Heart right ventricle (tissue), 16 donors: ENCODE measurements at regions not wholly inside any gene's neighbourhood (a gene's known extent, or its start where the extent isn't known, plus 50 kb on each side); places are given as distances from the start of the nearest gene placed in this dataset.

Source experiments
- ATAC-seq, 8 donors: fragments of 200-7000 bp; cut with Tn5 transposase; one replicate each; pipeline ENCODE4 v1.9.1; 2020; ENCODE audit warnings: mild to moderate bottlenecking in 8 of 8, moderate library complexity in 8 of 8, moderate number of reproducible peaks in 1 of 8
- DNase-seq, 2 donors: peaks; one replicate each; pipeline ENCODE4 v3.0.0-alpha.2; 2020
- H3K27ac ChIP-seq, 10 donors: fragments of 200-600 bp; sonication (generic) in 2 of 10; one replicate each; pipeline versions ENCODE4 v1.5.0 to v1.8.0; 2020 to 2022; ENCODE audit warnings: mild to moderate bottlenecking in 3 of 10
- H3K27me3 ChIP-seq, 7 donors: fragments of 200-600 bp; one replicate each; pipeline ENCODE4 v1.8.0; 2021 to 2022; ENCODE audit warnings: mild to moderate bottlenecking in 2 of 7
- H3K36me3 ChIP-seq, 9 donors: fragments of 200-600 bp; sonication (generic) in 1 of 9; one replicate each; pipeline versions ENCODE4 v1.5.0 to v1.8.0; 2020 to 2022; ENCODE audit warnings: mild to moderate bottlenecking in 2 of 9
- H3K4me1 ChIP-seq, 9 donors: fragments of 200-600 bp; sonication (generic) in 1 of 9; one replicate each; pipeline versions ENCODE4 v1.5.0 to v1.8.0; 2020 to 2022; ENCODE audit warnings: mild to moderate bottlenecking in 4 of 9
- H3K4me3 ChIP-seq, 10 donors: fragments of 200-600 bp; sonication (generic) in 2 of 10; one replicate each; pipeline versions ENCODE4 v1.5.0 to v1.8.0; 2020 to 2022; ENCODE audit warnings: mild to moderate bottlenecking in 7 of 10, moderate library complexity in 2 of 10
- H3K9me3 ChIP-seq, 11 donors: fragments of 200-600 bp in 10 of 11; sonication (generic) in 2 of 11; one replicate each; pipeline versions ENCODE4 v1.5.0 to v1.8.0; 2013 to 2022; ENCODE audit warnings: mild to moderate bottlenecking in 2 of 11, control low read depth in 1 of 11, moderate library complexity in 1 of 11
- CTCF ChIP-seq, 9 donors: fragments of 200-600 bp; sonication (generic) in 2 of 9; IDR thresholded peaks; one replicate each; pipeline versions ENCODE4 v1.5.0 to v1.8.0; 2021 to 2022; ENCODE audit warnings: antibody characterized with exemption in 9 of 9, mild to moderate bottlenecking in 5 of 9, moderate library complexity in 1 of 9
- WGBS, 2 donors: extraction: QIAGEN DNeasy Blood & Tissue Kit; methylation state at CpG; one replicate each; pipeline ENCODE4 v1.1.7; 2013; ENCODE audit warnings: inconsistent platforms in 1 of 2; 5-methylcytosine and 5-hydroxymethylcytosine counted together
- intact Hi-C, 10 donors: fragments of 100-400 bp; cut with DNase I; formaldehyde crosslinking; loops; one replicate each; pipeline versions ENCODE4 v1.11.1 to v1.14.2; 2022
- donor health status: Arrhythmogenic right ventricular cardiomyopathy.
- donor health status: ischemic (EF 13 %, LVEDD 7.1; RV severe dilation, severe dysfunction).
- donor health status: healthy with polysubstance abuse.
- donor health status: DM: no; HTN: yes; CAD: no.
- donor health status: DM: no; HTN: no; CAD: no.
- donor health status: ischemic (EF 25% LVEDD 6.9; RV normal size, moderate dysfunction).
- donor health status: ischemic (EF 25% LVEDD 5.7; RV mildly dilated, moderate dysfunction).
- donor health status: healthy.
- donor health status: DM: yes; HTN: yes; CAD: no.
- donor health status: Ischemic cardiomyopathy.
- donor health status: ischemic (EF 35%, LVEDD 5.7; RV mildly dilated, moderate dysfunction).
- donor health status: nonischemic (EF 11% LVEDD 7.7; RV severe dilation, severe dysfunction).
- donor health status: DM: yes; HTN: yes; CAD: no.
- donor health status: PGD.
- donor health status: ischemic (EF 29% LVEDD 5.4; RV normal size, mild dysfunction).
- donor health status: nonischemic (EF 23%, LVEDD 6.1; RV moderate dilation, normal function).

DNA sequence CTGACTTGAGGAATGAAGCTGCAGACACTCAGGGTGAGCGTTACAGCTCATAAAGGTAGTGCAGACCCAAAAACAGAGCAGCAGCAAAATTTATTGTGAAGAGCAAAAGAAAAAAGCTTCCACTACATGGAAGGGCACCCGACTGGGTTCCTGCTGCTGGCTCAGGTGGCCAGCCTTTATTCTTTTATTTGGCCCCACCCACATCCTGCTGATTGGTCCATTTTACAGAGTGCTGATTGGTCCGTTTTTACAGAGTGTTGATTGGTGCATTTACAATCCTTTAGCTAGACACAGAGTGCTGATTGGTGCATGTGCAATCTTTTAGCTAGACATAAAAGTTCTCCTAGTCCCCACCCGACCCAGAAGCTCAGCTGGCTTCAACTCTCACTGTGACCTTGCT is 95.3 kb upstream of the STMND1 start:
- H3K27me3 ChIP-seq, result peaks cover 0 to 7% (median 0%) of the 10 kb centered on the region in 7 donors
- 84 to 89% methylated on average over 4 of the region's 4 CpGs for WGBS, 2 donors
- H3K9me3 ChIP-seq, result peaks cover 0 to 15% (median 0%) of the 10 kb centered on the region in 11 donors
- no peak for DNase-seq
- H3K4me3 ChIP-seq, result no peak overlapping the region
- H3K27ac ChIP-seq, result no peak overlapping the region
- ATAC-seq, result no peak
- intact Hi-C loops, result no loop called here
- H3K36me3 ChIP-seq, result no peaks in the 10 kb centered on the region
- no peak for TF ChIP-seq CTCF (IDR thresholded peaks at IDR 0.05)
- peaks cover 0 to 2% (median 0%) of the 10 kb centered on the region in 9 donors for H3K4me1 ChIP-seq

- peak in 1 of 8 donors; percentile 39 for ATAC-seq
- intact Hi-C loops, result no loop called here
Observed at GRCh38 chr6:17004269-17004668, 97.6 kb upstream of the STMND1 start.

GRCh38 chr6:17002123-17002522 is 99.7 kb upstream of the STMND1 start:
- intact Hi-C loops, result no loop called here
- Histone ChIP-seq H3K4me3 (no peak overlapping the region), H3K27ac (no peak overlapping the region), H3K9me3 (no peaks in the 10 kb centered on the region), H3K36me3 (no peaks in the 10 kb centered on the region), H3K27me3 (no peaks in the 10 kb centered on the region), H3K4me1 (peaks cover 0 to 2% (median 0%) of the 10 kb centered on the region in 9 donors)
- ATAC-seq (no peak), DNase-seq (no peak)
- TF ChIP-seq CTCF (IDR thresholded peaks at IDR 0.05), result no peak
- 59 to 66% methylated on average over 2 of the region's 2 CpGs for WGBS, 2 donors

More at GRCh38 chr6:17004269-17004668, 97.6 kb upstream of the STMND1 start:
- WGBS, 2 donors, result 41 to 46% methylated on average over 1 of the region's 1 CpG
- DNase-seq, result no peak
- peaks cover 0 to 2% (median 0%) of the 10 kb centered on the region in 9 donors for H3K4me1 ChIP-seq
- no peaks in the 10 kb centered on the region for H3K27me3 ChIP-seq
- TF ChIP-seq CTCF (IDR thresholded peaks at IDR 0.05), result no peak
- peaks cover 0 to 15% (median 0%) of the 10 kb centered on the region in 11 donors for H3K9me3 ChIP-seq
- no peak overlapping the region for H3K27ac ChIP-seq
- H3K36me3 ChIP-seq, result no peaks in the 10 kb centered on the region
- no peak overlapping the region for H3K4me3 ChIP-seq

DNA sequence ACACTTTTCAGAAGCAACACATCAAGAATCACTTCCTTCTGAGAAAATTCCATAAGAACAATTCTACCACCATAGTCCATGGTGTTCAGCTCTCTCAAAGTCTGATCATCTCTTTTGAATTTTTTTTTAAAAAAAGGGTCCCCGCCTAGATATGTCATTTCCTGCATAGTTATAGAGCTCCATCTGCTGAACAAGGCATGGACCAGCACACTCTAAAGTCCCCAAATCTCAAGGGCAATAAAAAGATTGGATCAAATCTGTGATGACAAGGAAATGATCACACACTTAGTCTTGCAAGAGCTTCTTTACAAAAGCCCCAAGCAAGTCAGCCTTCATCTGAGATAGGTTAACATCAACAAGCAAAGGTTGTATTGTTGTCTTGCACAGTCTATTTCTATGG is 100.7 kb upstream of the STMND1 start:
- Histone ChIP-seq H3K27ac (no peak overlapping the region), H3K4me3 (no peak overlapping the region), H3K27me3 (peaks cover 0 to 5% (median 0%) of the 10 kb centered on the region in 7 donors), H3K4me1 (peaks cover 0 to 2% (median 0%) of the 10 kb centered on the region in 9 donors), H3K36me3 (no peaks in the 10 kb centered on the region), H3K9me3 (no peaks in the 10 kb centered on the region)
- WGBS, 2 donors, result 71 to 78% methylated on average over 1 of the region's 1 CpG
- intact Hi-C loops, result no loop called here
- DNase-seq, result no peak
- no peak for ATAC-seq
- TF ChIP-seq CTCF (IDR thresholded peaks at IDR 0.05), result no peak
